ENCODE measurements at regions not wholly inside any gene's neighbourhood (a gene's known extent, or its start where the extent isn't known, plus 50 kb on each side); places are given as distances from the start of the nearest gene placed in this dataset.
"Not testable (repeated sequence)": the region's sequence is repeated elsewhere in the genome, so short reads cannot be mapped to it uniquely, and the experiment has no call there.

DNA sequence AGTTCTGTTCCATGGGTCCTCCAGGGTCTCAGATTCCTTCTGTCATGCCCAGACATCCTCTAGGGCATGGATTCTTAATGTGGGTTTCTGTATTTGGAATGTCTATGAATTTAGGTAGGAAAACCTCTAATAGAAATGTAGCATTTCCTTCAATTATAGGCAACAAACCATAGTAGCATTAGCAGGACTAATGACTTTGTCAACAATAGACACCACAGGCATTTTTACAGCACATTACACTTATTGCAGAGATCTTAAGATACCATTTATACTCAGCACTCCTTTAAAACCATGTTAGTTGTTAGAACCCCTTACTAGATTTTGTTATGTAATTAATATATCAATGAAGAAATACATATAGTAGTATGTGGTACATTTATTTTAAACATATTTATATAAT is 77.8 kb upstream of the TBC1D5 start:
- no peak for DNase-seq

DNA sequence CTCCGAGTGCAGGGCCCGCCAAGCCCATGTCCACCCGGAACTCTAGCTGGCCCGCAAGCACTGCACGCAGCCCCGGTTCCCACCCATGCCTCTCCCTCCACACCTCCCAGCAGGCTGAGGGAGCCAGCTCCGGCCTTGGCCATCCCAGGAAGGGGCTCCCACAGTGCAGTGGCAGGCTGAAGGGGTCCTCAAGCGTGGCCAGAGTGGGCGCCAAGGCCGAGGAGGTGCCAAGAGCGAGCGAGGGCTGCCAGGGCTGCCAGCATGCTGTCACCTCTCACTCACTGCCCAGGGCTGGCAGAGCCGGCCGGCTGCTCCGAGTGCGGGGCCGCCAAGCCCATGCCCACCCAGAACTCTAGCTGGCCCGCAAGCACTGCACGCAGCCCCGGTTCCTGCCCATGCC is 75.5 kb upstream of the TBC1D5 start:
- DNase-seq: not testable (repeated sequence)

DNA sequence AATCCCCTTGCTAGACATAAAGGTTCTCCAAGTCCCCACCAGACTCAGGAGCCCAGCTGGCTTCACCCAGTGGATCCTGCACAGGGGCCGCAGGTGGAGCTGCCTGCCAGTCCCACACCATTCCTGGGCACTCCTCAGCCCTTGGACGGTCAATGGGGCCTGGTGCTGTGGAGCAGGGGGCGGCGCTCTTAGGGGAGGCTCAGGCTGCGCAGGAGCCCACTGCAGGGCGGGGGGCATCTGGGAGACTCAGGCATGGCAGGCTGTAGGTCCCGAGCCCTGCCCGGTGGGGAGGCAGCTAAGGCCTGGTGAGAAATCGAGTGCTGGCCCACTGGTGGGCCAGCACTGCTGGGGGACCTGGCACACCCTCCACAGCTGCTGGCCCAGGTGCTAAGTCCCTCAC is 75.1 kb upstream of the TBC1D5 start:
- no peak for DNase-seq

DNA sequence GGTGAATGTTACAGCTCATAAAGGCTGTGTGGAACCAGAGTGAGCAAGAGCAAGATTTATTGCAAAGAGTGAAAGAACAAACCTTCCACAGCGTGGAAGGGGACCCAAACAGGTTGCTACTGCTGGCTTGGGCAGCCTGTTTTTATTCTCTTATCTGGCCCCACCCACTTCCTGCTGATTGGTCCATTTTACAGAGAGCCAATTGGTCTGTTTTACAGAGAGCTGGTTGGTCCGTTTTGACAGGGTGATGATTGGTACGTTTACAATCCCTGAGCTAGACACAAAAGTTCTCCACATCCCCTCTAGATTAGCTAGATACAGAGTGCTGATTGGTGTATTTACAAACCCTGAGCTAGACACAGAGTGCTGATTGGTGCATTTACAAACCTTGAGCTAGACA is 74.4 kb upstream of the TBC1D5 start:
- not testable (repeated sequence) for DNase-seq

DNA sequence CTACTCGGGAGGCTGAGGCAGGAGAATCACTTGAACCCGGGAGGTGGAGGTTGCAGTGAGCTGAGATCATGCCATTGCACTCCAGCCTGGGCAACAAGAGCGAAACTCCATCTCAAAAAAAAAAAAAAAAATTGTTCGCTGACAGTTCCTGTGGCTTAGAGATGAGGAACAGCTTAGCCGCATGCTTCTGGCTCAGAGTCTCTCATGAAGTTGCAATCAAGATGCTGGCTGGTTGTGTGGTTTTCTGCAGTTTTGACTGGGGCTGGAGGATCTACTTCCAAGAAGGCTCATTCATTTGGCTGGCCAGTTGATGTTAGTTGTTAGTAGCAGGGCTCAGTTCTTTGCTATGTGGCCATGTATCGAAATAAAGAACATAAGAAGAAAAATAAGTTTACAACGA is 69.9 kb upstream of the TBC1D5 start:
- not testable (repeated sequence) for DNase-seq

DNA sequence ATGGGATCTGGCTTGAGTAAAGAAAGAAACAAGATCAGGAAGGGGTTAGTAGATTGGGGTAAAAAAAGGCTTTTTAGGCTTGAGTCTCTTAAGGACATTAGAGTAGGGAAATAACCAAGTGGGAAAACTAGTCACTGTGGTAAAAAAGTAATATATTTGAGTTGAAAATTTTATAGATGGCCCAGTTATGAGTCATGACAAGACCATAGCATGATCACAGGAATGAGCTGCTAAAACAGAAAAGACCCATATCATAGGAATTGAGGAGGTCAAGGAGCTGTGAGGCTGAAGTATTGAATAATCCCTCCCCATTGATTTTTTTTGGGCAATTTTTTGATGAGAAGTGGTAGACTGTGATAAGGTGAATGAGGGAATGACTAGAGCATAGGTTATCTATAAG is 69.2 kb upstream of the TBC1D5 start:
- DNase-seq: no peak

DNA sequence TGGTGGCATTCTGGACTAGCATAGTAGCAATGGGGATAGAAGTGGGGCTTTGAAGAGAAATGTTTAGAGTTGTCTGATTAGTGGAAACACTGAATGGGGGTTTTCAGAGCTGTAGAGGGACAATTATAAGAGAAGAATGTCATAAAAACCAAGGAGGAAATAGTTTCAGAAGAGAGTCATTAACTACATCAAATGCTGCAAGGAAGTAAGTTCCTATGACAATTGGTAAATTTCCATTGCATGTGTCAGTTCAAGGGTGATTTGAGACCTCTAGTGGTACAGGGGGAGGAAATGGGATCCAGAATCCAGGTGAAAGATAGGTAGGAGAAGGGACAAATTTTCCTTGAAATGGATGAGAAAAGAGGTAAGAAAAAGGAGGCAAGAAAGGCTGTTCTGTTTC is 68.3 kb upstream of the TBC1D5 start:
- no peak for DNase-seq

DNA sequence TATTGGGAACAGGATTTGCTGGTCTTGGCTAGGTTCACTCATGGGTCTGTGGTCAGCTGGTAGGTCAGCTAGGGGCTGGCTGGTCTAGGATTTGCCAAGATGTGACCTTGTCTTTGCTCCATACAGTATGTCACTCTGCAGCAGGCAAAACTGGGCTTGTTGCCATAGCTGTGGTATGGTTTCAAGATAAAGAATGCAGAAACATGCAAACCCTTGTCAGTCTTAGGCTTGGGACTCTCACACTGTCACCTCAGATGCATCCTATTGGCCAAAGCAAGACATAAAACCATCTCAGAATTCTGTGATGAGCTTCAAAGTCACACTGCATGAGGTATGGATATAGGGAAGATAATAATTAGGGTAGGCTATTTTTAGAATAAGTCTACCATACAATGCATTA is 66.6 kb upstream of the TBC1D5 start:
- DNase-seq: no peak

DNA sequence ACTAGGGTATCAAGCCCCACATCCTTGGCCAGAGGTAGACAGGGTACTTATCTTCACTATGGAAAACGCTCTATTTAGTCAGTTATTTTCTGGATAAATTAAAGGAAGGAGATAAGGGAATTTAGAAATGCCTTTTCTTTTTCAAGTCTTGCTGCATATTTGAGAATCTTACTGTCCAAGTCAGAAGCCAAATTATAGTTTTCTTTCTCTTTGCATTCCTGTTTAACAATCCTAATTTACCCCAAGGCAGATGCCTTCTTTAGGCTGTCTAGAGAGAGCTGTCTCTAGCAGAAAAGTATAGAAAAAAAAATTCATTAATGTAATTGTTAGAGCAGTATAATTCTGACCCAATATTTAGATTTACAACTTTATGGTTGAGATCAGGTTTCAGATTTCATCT is 64.4 kb upstream of the TBC1D5 start:
- no peak for DNase-seq

DNA sequence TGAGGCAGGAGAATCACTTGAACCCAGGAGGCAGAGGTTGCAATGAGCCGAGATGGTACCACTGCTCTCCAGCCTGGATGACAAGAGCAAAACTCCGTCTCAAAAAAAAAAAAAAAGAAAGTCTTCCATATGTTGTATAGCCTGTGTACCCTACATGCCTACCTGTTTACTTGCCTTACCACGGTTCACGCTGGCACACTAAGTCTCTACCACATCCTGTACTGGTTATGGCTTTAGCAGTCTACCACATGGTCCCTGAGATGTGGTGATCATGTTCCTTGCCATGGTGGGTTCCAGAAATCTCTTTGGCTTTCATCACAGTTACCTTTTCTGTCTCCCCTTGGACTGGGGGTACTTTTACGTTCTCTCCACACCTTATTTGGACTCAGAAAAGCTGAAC is 63.8 kb upstream of the TBC1D5 start:
- DNase-seq: no peak

DNA sequence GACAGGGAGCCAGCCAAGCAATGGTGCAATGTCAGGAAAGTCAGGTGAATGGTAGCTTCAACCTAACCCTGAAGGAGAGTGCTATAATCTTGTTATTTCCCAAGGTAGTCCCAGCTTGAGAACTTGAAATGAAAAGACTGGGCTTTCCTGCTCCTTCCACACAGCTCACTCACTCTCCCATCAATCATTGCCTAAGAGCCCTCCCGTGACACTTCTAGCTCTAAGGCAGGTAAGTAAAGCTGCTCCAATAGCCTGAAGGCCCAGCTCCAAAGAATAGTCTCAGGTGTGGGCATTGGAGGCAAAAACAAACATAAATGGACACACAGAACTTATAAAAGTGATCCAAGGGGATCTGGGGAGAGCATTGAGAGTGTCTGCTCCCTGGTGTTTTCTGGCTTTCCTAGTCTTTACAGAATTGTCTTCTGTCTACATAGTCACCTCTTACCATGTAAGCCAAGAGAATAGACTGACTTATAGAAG is 63.1 kb upstream of the TBC1D5 start:
- no peak for DNase-seq

DNA sequence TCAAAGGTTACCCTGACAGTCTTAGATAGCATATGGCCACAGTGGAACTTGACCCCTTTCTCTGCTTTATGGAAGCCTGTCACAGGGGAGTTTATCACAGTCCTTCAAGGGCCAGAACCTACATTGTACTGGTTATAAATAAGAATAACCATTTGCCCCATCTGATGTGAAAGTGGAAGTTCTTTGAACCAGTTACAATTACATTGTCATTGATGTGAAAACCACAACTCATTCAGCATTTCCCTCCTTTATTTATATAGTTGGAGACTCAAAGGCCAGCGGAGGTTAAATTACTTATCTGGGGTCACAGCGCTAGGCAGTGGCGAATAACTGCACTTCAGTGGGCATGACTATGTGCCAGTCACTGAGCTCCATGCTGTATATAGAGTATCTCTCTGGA is 60.5 kb upstream of the TBC1D5 start:
- DNase-seq: no peak

DNA sequence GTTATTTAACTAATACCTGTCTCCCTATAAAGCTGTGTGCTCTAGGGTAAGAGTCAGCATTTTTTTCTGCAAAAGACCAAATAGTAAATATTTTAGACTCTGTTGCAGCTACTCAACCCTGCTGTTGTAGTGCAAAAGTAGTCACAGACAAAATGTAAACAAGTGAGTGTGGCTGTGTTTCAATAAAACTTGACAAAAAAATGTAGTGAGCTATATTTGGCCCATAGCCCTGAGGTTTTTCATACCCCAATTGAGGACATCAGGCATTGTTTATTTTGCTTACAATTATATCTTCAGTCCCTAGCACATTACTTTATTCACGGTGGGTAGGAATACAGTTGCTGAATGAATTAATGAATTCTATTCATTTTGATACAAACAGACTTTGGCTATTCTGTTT is 58.7 kb upstream of the TBC1D5 start:
- DNase-seq: no peak

DNA sequence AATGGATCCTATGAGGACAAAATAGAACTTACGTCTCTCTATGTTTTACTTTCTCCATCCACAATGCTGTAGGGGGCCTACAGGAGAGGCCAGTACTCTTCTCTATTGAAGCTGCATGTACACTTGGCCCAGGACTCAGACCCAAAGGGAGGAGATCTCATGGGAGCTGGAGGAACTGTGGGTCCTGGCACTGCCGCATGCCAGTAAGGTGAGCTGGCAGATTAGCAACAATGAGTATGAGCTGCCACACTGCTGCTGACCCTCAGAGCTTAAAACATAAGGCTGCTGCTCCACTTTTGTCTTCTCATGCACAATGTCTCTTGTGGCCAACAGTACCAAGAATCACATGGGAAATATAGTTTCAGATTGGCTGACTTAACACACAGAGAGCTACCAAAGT is 57.8 kb upstream of the TBC1D5 start:
- no peak for DNase-seq

DNA sequence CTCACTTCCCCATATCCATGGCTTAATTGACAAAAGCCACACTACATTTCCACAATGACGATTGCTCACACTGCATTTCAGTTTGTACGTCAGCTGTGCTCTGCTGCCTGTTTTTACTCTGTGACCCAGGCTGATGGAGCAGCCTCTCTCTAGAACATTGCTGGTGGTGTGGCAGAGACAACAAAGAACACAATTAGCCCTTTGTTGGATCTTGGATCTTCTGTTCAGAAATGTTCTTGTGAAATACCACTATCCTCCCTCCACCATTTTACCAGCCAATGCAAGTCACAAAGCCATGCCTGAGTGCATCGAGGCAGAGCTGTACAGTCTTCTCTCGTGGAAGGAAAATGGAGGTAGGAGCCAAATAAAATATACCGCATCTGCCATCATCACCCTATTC is 56.9 kb upstream of the TBC1D5 start:
- no peak for DNase-seq

DNA sequence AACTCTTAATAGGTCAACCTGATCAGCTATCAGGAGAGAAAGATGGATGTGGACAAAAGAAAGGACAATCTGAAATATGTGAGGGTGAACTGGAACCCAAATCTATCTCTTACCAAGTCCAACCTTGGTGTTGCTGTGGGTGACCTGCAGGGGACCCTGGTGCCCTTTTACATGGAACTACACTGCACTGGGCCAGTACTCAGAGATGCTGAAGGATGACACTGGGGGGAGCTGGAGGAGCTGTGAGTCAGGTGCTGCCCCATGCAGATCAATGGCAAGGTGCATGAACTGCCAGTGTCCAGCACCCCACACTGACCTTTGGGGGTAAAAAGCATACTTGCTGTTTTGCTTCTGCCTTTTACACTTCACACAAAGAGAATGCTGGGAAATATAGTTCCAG is 55.6 kb upstream of the TBC1D5 start:
- no peak for DNase-seq

DNA sequence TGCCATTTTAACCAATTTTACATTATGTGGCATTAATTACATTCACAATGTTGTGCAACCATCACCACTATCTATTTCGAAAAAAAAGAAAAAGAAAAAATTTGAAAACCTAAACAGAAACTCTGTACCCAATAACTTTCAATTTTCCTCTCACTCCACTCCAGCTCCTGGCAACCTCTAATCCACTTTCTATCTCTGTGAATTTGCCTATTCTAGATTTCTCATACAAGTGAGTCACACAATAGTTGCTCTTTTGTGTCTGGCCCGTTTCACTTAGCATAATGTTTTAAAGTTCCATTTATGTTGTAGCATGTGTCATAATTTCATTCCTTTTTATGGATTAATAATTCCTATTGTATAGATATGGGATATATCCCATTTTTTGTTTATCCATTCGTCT is 53.3 kb upstream of the TBC1D5 start:
- DNase-seq: no peak

DNA sequence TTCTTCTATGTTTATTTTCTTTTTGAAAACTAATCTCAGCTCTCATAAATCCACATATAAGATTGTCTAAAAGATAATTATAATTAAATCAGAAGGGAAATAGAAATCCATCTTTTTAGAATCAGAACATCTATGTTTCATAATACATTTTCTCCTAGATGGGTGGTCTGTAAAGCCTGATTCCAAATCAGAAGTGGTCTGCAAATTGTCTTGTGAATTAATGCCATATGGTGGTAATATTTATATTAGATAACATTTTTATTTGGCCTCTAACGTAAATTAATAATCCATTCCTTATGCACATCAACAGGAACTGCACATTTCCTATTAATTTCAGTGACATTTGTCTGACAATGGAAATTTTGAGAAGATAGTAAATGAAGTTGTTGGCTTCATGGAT is 52.8 kb upstream of the TBC1D5 start:
- DNase-seq: no peak

DNA sequence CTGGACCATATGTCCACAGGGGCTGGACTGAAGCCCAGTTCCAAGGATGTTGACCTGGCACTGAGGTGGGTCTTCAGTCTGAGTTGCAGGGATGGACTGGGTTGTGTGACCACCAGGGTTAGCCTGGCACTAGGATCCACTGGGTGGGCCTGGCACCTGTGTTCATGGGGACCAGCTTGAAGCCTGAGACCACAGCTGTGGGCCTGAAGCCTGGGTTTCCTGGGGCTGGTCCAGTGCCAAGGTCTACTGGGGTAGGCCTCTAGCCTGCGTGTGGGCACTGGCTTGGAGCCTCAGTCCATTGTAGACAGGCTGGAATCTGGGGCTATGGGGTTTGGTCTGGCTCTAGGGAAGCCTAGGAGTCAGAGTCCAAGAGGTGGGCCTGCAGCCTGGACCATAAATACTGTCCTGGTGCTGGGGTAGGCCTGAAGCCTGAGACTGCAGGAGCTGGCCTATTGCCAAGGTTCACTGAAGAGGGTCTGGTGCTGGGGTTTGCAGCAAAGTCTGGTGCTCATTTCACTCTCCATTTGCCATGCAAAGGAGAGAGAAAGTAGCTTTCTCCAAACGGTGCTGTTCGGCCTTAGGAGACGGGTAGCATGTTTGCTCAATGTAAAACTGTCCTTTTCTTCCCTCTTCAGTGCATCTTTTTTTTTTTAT is 51.2 kb upstream of the TBC1D5 start:
- no peak for DNase-seq

Data from activated naive CD4-positive, alpha-beta T cell treated with Interleukin-2 at 50 U/mL for 16 hours (primary cell).